Motor neuron (in vitro differentiated cells): ENCODE measurements at regions not wholly inside any gene's neighbourhood (a gene's known extent, or its start where the extent isn't known, plus 50 kb on each side); places are given as distances from the start of the nearest gene placed in this dataset.
A peak's percentile ranks its signal among the peaks of the same experiment; 100 is the strongest.
"Not testable (repeated sequence)": the region's sequence is repeated elsewhere in the genome, so short reads cannot be mapped to it uniquely, and the experiment has no call there.

Experiments used
- ATAC-seq, 8 experiments: fragments of 200-7000 bp; cut with Tn5 transposase; replicated peaks in 6 of 8; 2 replicates each; pipeline ENCODE4 v1.8.0; 2021; ENCODE audit warnings: mild to moderate bottlenecking in 8 of 8, moderate library complexity in 8 of 8
- H3K27ac ChIP-seq, 2 donors: fragments of 250-450 bp; sonication (Bioruptor Pico); 2 replicates each; pipeline ENCODE4 v1.9.0; 2021; ENCODE audit warnings: antibody characterized with exemption in 2 of 2, mild to moderate bottlenecking in 2 of 2, moderate library complexity in 1 of 2
- H3K4me1 ChIP-seq, 2 donors: fragments of 250-450 bp; sonication (Bioruptor Pico); replicated peaks in 1 of 2; 2 replicates each; pipeline ENCODE4 v1.6.1; 2021; ENCODE audit warnings: antibody characterized with exemption in 2 of 2, mild to moderate bottlenecking in 2 of 2, moderate library complexity in 1 of 2
- H3K4me3 ChIP-seq, 5 donors: fragments of 250-450 bp; sonication (Bioruptor Pico); 2 replicates each; pipeline ENCODE4 v1.9.0; 2021; ENCODE audit warnings: antibody characterized with exemption in 5 of 5, mild to moderate bottlenecking in 5 of 5, moderate library complexity in 4 of 5
- WGBS, 10 experiments: fragments of 450-650 bp; shearing (Covaris generic); methylation state at CpG; one replicate each; pipeline ENCODE4 v1.0.0; 2022; 5-methylcytosine and 5-hydroxymethylcytosine counted together
- in situ Hi-C, 9 experiments: fragments of 400-800 bp; cut with MboI; loops; one replicate each; pipeline ENCODE4 v1.15.0; 2021; ENCODE audit warnings: low sequenced_read_pairs in 9 of 9, low pct_unique_long_range_greater_than_20kb in 2 of 9; ENCODE audit not compliant: unreplicated experiment in 9 of 9

GRCh38 chr5:158456756-158457155, 597.8 kb upstream of the CLINT1 start:
- no peak overlapping the region for H3K4me3 ChIP-seq
- H3K4me1 ChIP-seq = peaks cover 0 to 10% of the 10 kb centered on the region in 2 donors
- in situ Hi-C loops = no loop called here
- 0 to 80% (median 60%) methylated on average over 1 of the region's 1 CpG; no CpG with 5 or more reads in 6 of the 10 experiments for WGBS, 10 experiments
- peak in 7 of 8 experiments; percentile 90 to 99 (median 97) for ATAC-seq
- H3K27ac ChIP-seq = no peak overlapping the region

GRCh38 chr5:158456241-158456640, 597.3 kb upstream of the CLINT1 start:
- H3K4me1 ChIP-seq = peaks cover 0 to 15% of the 10 kb centered on the region in 2 donors
- in situ Hi-C loops = no loop called here
- H3K27ac ChIP-seq = no peak overlapping the region
- no peak for ATAC-seq
- 24 to 100% (median 59%) methylated on average over 1 to 3 of the region's 3 CpGs for WGBS, 10 experiments
- H3K4me3 ChIP-seq = no peak overlapping the region

GRCh38 chr5:158451993-158452672, 593.2 kb upstream of the CLINT1 start:
- in situ Hi-C loops = no loop called here
- H3K4me3 ChIP-seq = no peak overlapping the region
- ATAC-seq = peak in 2 of 8 experiments; percentile 20 to 35
- peaks cover 0 to 22% of the 10 kb centered on the region in 2 donors for H3K4me1 ChIP-seq
- 42 to 100% (median 83%) methylated on average over 1 to 12 of the region's 13 CpGs for WGBS, 10 experiments
- H3K27ac ChIP-seq = peak overlapping the region in 1 of 2 donors; percentile 54

- Histone ChIP-seq H3K4me1 (peaks cover 4 to 26% of the 10 kb centered on the region in 2 donors), H3K27ac (peak overlapping the region in 1 of 2 donors; percentile 54), H3K4me3 (no peak overlapping the region)
- ATAC-seq = peak in 7 of 8 experiments; percentile 62 to 98 (median 94)
- in situ Hi-C loops = no loop called here
- WGBS, 10 experiments = 26 to 94% (median 66%) methylated on average over 2 to 7 of the region's 8 CpGs; no CpG with 5 or more reads in 2 of the 10 experiments
These were observed 592.5 kb upstream of the CLINT1 start for GRCh38 chr5:158451203-158451992.

DNA sequence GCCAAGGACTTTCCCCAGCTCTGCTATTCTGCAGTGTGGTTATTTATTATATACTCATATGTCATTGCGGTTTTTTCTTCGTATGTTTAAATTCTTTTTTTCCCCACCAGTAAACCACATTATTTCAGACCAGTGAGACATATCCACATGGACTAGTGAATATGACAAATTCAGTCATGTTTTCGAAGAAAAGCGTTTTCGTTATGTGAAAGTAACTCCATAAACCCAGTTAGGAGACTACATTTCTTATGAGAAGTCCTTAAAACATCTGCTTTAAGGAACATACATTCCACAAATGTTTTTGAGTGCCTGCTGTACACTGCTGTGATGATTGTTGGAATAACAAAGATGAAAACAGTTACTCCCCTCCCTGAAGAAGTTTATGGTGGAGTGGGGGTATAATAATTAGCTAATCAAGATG, 591.8 kb upstream of the CLINT1 start:
- peak in 1 of 8 experiments; percentile 22 for ATAC-seq
- no peak overlapping the region for H3K4me3 ChIP-seq
- in situ Hi-C loops = no loop called here
- H3K4me1 ChIP-seq = peaks cover 4 to 24% of the 10 kb centered on the region in 2 donors
- H3K27ac ChIP-seq = no peak overlapping the region
- WGBS, 10 experiments = 28 to 100% (median 73%) methylated on average over 1 to 5 of the region's 5 CpGs

DNA sequence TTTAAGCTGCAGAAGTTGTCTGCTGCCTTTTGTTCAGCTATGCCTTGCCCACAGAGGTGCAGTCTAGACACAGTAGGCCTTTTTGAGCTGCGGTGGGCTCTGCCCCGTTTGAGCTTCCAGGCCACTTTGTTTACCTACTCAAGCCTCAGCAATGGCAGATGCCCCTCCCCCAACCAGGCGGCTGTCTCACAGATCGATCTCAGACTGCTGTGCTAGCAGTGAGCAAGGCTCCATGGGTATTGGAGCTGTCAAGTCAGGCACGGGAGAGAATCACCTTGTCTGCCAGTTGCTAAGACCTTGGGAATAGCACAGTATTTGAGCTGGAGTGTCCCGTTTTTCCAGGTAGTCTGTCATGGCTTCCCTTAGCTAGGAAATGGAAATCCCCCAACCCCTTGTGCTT, 587.8 kb upstream of the CLINT1 start:
- ATAC-seq, H3K27ac ChIP-seq, in situ Hi-C loops, H3K4me3 ChIP-seq: not testable (repeated sequence)
- WGBS, 10 experiments = 0 to 61% (median 43%) methylated on average over 1 to 3 of the region's 6 CpGs; no CpG with 5 or more reads in 7 of the 10 experiments
- peaks cover 4 to 17% of the 10 kb centered on the region in 2 donors for H3K4me1 ChIP-seq

DNA sequence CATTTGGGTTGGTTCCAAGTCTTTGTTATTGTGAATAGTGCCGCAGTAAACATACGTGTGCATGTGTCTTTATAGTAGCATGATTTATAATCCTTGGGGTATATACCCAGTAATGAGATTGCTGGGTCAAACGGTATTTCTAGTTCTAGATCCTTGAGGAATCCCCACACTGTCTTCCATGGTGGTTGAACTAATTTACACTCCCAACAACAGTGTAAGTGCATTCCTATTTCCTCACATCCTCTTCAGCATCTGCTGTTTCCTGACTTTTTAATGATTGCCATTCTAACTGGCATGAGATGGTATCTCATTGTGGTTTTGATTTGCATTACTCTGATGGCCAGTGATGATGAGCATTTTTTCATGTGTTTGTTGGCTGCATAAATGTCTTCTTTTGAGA, 580.3 kb upstream of the CLINT1 start:
- H3K4me1 ChIP-seq, H3K4me3 ChIP-seq, H3K27ac ChIP-seq, in situ Hi-C loops, ATAC-seq: not testable (repeated sequence)
- no CpG with 5 or more reads among the region's 3 CpGs for WGBS, 10 experiments

DNA sequence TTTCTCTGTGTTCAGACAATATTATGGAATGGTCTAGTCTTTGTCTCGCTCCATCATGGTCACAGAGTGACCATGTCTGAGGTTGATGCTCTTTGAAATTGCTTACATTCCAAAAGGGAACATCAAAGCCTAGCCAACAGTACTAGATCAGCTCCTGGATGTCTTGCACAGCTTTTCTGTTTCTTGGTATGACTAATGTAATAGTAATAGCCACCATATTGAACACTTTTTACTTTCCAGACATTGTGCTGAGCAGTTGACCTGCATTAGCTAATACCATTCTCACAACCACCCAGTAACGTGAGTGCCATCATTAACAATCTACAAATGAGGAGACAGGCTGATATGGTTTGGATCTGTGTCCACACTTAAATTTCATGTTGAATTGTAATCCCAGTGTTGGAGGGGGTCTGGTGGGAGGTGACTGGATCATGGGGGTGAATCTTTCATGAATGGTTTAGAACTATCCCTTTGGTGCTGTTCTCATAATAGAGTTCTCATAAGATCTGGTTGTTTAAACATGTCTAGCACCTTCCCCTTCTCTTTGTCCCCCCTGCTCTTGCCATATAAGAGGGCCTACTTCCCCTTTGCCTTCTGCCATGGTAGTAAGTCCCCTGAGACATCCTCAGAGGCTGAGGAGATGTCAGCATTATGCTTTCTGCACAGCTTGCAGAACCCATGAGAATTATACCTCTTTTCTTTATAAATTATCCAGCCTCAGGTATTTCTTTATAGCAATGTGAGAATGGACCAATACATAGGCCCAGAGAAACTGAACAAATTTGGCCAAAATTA, 577.5 kb upstream of the CLINT1 start:
- in situ Hi-C loops = no loop called here
- ATAC-seq = no peak
- no peak overlapping the region for H3K27ac ChIP-seq
- H3K4me1 ChIP-seq = no peaks in the 10 kb centered on the region
- H3K4me3 ChIP-seq = no peak overlapping the region
- 40 to 100% (median 77%) methylated on average over 1 to 2 of the region's 2 CpGs; no CpG with 5 or more reads in 2 of the 10 experiments for WGBS, 10 experiments

GRCh38 chr5:158435161-158435616, 576.2 kb upstream of the CLINT1 start:
- WGBS, 10 experiments = 0 to 86% (median 50%) methylated on average over 1 to 4 of the region's 4 CpGs; no CpG with 5 or more reads in 1 of the 10 experiments
- Histone ChIP-seq H3K27ac (no peak overlapping the region), H3K4me1 (no peaks in the 10 kb centered on the region), H3K4me3 (no peak overlapping the region)
- in situ Hi-C loops = no loop called here
- ATAC-seq = no peak

DNA sequence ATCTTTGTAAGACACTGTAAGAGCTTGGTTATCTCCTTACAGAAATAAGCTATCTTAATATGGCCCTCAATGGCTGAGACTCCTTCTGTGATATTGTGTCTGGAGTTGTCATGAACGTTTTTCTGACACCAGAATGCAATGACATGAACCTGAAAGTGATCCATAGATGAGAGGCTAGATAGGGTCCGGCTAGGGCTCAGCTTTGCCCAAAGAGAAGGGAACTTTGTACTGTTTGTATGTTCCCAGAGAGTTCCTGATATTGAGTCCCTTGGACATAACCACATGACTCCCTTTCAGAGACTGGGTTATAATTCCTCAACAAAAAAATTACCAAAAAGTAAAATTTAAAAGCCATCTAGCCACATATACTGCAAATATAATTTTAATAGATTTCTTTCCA, 575.8 kb upstream of the CLINT1 start:
- Histone ChIP-seq H3K27ac (no peak overlapping the region), H3K4me1 (no peaks in the 10 kb centered on the region), H3K4me3 (no peak overlapping the region)
- in situ Hi-C loops = no loop called here
- no peak for ATAC-seq
- 20 to 67% (median 40%) methylated on average over 1 to 2 of the region's 2 CpGs; no CpG with 5 or more reads in 1 of the 10 experiments for WGBS, 10 experiments

GRCh38 chr5:158433634-158434033, 574.7 kb upstream of the CLINT1 start:
- no peak overlapping the region for H3K27ac ChIP-seq
- ATAC-seq = no peak
- no peaks in the 10 kb centered on the region for H3K4me1 ChIP-seq
- H3K4me3 ChIP-seq = no peak overlapping the region
- in situ Hi-C loops = no loop called here
- WGBS, 10 experiments = 0 to 100% (median 17%) methylated on average over 1 of the region's 1 CpG; no CpG with 5 or more reads in 6 of the 10 experiments

- WGBS, 10 experiments = 80 to 83% methylated on average over 1 of the region's 1 CpG; no CpG with 5 or more reads in 8 of the 10 experiments
- H3K4me1 ChIP-seq = no peaks in the 10 kb centered on the region
These were observed 572.6 kb upstream of the CLINT1 start for GRCh38 chr5:158431369-158432029.

More at GRCh38 chr5:158431369-158432029, 572.6 kb upstream of the CLINT1 start:
- H3K4me3 ChIP-seq = no peak overlapping the region
- in situ Hi-C loops = no loop called here
- peak in 2 of 8 experiments; percentile 57 to 90 for ATAC-seq
- H3K27ac ChIP-seq = no peak overlapping the region
